CD4-positive, alpha-beta T cell (primary cell): ENCODE measurements at regions not wholly inside any gene's neighbourhood (a gene's known extent, or its start where the extent isn't known, plus 50 kb on each side); places are given as distances from the start of the nearest gene placed in this dataset.

Experiments used
- ATAC-seq: fragments of 200-7000 bp; cut with Tn5 transposase; one replicate; pipeline ENCODE4 v1.10.0; 2022; ENCODE audit warnings: mild to moderate bottlenecking; ENCODE audit not compliant: poor library complexity
- CTCF ChIA-PET: fragments of 350-600 bp; sonication (Branson Sonifier 250); formaldehyde crosslinking; loops from one replicate; lab custom pipeline; 2021; ENCODE audit warnings: antibody characterized with exemption, inconsistent platforms; lab: Charles Lee
- POLR2A ChIA-PET: fragments of 350-600 bp; sonication (Branson Sonifier 250); formaldehyde crosslinking; loops from one replicate; lab custom pipeline; 2021; ENCODE audit warnings: antibody characterized with exemption, inconsistent platforms; lab: Charles Lee
- DNase-seq, 14 experiments: peaks; one replicate each; pipeline ENCODE4 v3.0.0-alpha.2; 2013 to 2020; ENCODE audit warnings: mixed read lengths in 2 of 14
- H3K27ac ChIP-seq, 2 donors: one replicate each; pipeline versions ENCODE4 v1.5.1 to v1.7.0; 2013; ENCODE audit warnings: low read length in 2 of 2, low read depth in 1 of 2, mild to moderate bottlenecking in 1 of 2
- H3K27me3 ChIP-seq, 2 experiments: 1 replicate in 1 of 2; 2 replicates in 1 of 2; pipeline versions ENCODE4 v1.6.1 to v1.7.0; 2013; ENCODE audit warnings: low read length in 2 of 2, control low read depth in 1 of 2, mild to moderate bottlenecking in 1 of 2, moderate library complexity in 1 of 2; ENCODE audit not compliant: insufficient read depth in 2 of 2, control insufficient read depth in 1 of 2
- H3K36me3 ChIP-seq: one replicate; pipeline ENCODE4 v1.6.1; 2013; ENCODE audit warnings: low read length, control low read depth; ENCODE audit not compliant: insufficient read depth
- H3K4me1 ChIP-seq: one replicate; pipeline ENCODE4 v1.6.1; 2013; ENCODE audit warnings: low read length, control low read depth; ENCODE audit not compliant: insufficient read depth
- H3K4me3 ChIP-seq: one replicate; pipeline ENCODE4 v1.5.1; 2013; ENCODE audit warnings: mild to moderate bottlenecking, low read length, moderate library complexity
- H3K9me3 ChIP-seq, 2 experiments: 1 replicate in 1 of 2; 2 replicates in 1 of 2; pipeline versions ENCODE4 v1.6.1 to v1.7.0; 2013; ENCODE audit warnings: low read length in 2 of 2, mild to moderate bottlenecking in 2 of 2, control low read depth in 1 of 2, moderate library complexity in 1 of 2; ENCODE audit not compliant: control insufficient read depth in 1 of 2, insufficient read depth in 1 of 2
- H3K27ac Mint-ChIP-seq: one replicate; pipeline ENCODE4 v1.8.0; 2020; ENCODE audit warnings: mixed read lengths
- H3K27me3 Mint-ChIP-seq: one replicate; pipeline ENCODE4 v1.8.0; 2021; ENCODE audit warnings: mixed read lengths
- H3K36me3 Mint-ChIP-seq: one replicate; pipeline ENCODE4 v1.8.0; 2021; ENCODE audit warnings: low read depth, mixed read lengths
- H3K4me1 Mint-ChIP-seq: one replicate; pipeline ENCODE4 v1.8.0; 2021; ENCODE audit warnings: low read depth, mixed read lengths
- H3K4me3 Mint-ChIP-seq: one replicate; pipeline ENCODE4 v1.8.0; 2020; ENCODE audit warnings: mild to moderate bottlenecking, mixed read lengths
- H3K9me3 Mint-ChIP-seq: one replicate; pipeline ENCODE4 v1.8.0; 2020; ENCODE audit warnings: mixed read lengths
- intact Hi-C, 2 experiments: fragments of 100-400 bp; cut with DNase I in 1 of 2; cut with micrococcal nuclease in 1 of 2; formaldehyde crosslinking; loops; one replicate each; pipeline versions ENCODE4 v1.15.1 to v1.9.0; 2023 to 2025; cut with DNase I, micrococcal nuclease
- TF ChIP-seq, protein P1 (sequence below): fragments of 200-600 bp; IDR thresholded peaks from one replicate; pipeline ENCODE4 v1.8.0; 2022; ENCODE audit warnings: antibody characterized with exemption, mild to moderate bottlenecking

DNA sequence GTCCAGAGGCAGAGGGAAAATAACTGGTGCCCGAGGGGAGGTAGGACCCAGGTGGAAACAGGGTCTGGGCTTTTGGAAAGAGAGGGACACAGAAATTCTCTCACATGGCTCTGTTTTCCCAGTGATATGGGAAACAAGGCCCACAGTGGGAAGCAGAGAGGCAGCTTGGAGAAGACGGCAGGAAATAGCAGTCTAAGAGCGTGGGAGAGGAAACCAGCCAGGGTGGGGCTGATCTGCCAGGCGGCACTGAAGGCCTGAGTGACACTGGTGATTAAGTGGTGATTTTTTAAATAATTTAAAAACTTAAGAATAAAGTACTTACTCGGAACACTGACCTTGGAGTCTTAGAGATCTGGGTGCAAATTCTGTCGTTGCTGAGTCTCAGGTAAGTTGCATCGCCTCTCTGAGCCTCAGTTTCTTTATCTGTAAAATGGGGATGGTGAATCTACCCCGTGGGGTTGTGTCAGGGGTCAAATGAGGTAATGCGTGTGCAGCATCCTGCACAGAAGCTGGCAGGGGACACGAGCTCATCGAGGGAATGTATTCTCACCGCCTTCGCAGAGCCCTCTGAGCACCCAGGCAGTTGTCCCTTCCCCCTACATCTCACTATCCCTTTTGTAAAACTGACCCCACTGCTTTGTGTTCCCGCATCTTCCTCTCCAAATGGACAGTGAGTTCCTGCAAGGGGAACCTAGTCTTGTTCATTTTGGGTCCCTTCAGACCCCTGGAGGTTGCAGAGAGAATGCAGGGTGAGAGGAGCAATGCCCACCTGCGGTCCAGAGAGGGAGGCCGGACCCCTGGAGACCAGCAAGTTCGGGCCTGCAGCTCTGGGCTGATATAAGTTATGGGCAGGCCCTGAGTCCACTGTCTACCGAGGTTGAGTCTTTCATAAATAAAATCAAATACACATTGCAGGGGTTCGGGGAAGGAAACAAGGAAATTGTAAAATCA, 228.6 kb upstream of the PMEPA1 start:
- H3K27ac ChIP-seq, result no peak overlapping the region
- H3K9me3 ChIP-seq, result peaks cover 0 to 7% of the 10 kb centered on the region in 2 experiments
- ATAC-seq, result no peak
- no peaks in the 10 kb centered on the region for H3K9me3 Mint-ChIP-seq
- TF ChIP-seq, protein P1, sequence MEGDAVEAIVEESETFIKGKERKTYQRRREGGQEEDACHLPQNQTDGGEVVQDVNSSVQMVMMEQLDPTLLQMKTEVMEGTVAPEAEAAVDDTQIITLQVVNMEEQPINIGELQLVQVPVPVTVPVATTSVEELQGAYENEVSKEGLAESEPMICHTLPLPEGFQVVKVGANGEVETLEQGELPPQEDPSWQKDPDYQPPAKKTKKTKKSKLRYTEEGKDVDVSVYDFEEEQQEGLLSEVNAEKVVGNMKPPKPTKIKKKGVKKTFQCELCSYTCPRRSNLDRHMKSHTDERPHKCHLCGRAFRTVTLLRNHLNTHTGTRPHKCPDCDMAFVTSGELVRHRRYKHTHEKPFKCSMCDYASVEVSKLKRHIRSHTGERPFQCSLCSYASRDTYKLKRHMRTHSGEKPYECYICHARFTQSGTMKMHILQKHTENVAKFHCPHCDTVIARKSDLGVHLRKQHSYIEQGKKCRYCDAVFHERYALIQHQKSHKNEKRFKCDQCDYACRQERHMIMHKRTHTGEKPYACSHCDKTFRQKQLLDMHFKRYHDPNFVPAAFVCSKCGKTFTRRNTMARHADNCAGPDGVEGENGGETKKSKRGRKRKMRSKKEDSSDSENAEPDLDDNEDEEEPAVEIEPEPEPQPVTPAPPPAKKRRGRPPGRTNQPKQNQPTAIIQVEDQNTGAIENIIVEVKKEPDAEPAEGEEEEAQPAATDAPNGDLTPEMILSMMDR, result no peak
- CTCF ChIA-PET, result no interaction called here
- H3K4me3 Mint-ChIP-seq, result no peak overlapping the region
- H3K36me3 ChIP-seq, result no peaks in the 10 kb centered on the region
- POLR2A ChIA-PET, result no interaction called here
- peaks cover 4% of the 10 kb centered on the region for H3K27me3 Mint-ChIP-seq
- no peaks in the 10 kb centered on the region for H3K4me1 ChIP-seq
- H3K4me1 Mint-ChIP-seq, result no peaks in the 10 kb centered on the region
- H3K27me3 ChIP-seq, result no peaks in the 10 kb centered on the region
- intact Hi-C loops, result no loop called here
- H3K4me3 ChIP-seq, result no peak overlapping the region
- H3K27ac Mint-ChIP-seq, result no peak overlapping the region
- no peaks in the 10 kb centered on the region for H3K36me3 Mint-ChIP-seq
- no peak for DNase-seq

DNA sequence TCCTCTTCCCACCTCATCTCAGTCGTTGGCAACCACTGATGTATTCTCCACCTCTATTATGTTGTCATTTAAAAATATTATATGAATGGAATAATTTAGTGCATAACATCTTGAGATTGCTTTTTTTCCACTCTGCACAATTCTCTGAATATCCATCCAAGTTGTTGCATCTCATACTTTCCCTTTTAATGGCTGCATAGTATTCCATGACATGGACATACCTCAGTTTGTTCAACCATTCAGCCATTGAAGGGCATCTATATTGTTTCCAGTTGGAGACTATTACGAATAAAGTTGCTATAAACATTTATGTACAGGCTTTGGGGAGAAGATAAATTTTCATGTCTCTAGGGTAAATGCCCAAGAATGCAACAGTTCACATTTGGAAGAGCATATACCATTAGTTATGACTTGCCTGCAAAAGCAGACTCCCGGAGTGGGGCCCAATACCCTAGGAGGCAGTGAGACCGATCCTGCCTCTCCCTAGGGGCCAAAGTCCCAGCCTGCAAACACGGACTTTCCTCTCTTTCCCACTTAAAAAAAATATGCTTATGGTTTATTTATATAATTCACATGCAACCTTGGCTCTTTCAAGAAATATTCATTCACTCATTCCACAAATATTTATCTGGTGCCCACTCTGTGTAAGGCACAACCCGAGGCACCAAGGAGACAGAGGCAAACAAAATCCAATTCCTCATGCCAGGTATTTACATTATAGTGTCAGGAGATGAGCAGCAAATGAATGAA, 227.0 kb upstream of the PMEPA1 start:
- Mint-ChIP-seq H3K9me3 (no peaks in the 10 kb centered on the region), H3K4me1 (no peaks in the 10 kb centered on the region), H3K27me3 (peaks cover 4% of the 10 kb centered on the region), H3K4me3 (no peak overlapping the region), H3K27ac (no peak overlapping the region), H3K36me3 (no peaks in the 10 kb centered on the region)
- ATAC-seq (no peak), DNase-seq (no peak)
- Histone ChIP-seq H3K9me3 (peaks cover 0 to 3% of the 10 kb centered on the region in 2 experiments), H3K36me3 (no peaks in the 10 kb centered on the region), H3K4me1 (no peaks in the 10 kb centered on the region), H3K4me3 (no peak overlapping the region), H3K27me3 (no peaks in the 10 kb centered on the region), H3K27ac (no peak overlapping the region)
- ChIA-PET POLR2A (no interaction called here), CTCF (no interaction called here)
- TF ChIP-seq, protein P1, result no peak
- intact Hi-C loops, result no loop called here

DNA sequence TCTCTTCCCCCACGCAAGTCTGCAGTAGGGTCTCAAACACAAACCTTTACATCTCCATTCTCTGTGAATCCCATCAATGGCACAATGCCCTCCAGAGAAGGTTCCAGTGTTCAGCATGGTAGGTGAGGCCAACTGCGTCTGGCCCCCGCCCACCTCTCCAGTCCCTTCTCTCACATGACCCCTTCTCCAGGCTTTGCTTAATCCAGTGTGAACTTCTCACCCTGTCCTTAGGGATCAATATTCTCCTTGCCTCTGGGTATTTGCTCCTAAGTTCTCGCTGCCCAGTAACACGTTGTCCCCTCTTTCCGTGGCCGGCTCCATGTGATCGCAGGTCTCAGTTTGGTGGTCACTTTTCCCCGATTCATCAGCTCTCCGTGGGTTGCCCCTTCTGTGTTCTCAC, 225.1 kb upstream of the PMEPA1 start:
- Mint-ChIP-seq H3K4me1 (no peaks in the 10 kb centered on the region), H3K27me3 (peaks cover 5% of the 10 kb centered on the region), H3K4me3 (no peak overlapping the region), H3K27ac (no peak overlapping the region), H3K36me3 (no peaks in the 10 kb centered on the region), H3K9me3 (no peaks in the 10 kb centered on the region)
- intact Hi-C loops, result no loop called here
- Histone ChIP-seq H3K36me3 (no peaks in the 10 kb centered on the region), H3K27me3 (peaks cover 0 to 1% of the 10 kb centered on the region in 2 experiments), H3K27ac (no peak overlapping the region), H3K4me1 (no peaks in the 10 kb centered on the region), H3K9me3 (peaks cover 0 to 7% of the 10 kb centered on the region in 2 experiments), H3K4me3 (no peak overlapping the region)
- POLR2A ChIA-PET, result no interaction called here
- CTCF ChIA-PET, result no interaction called here
- TF ChIP-seq, protein P1, result no peak
- ATAC-seq (no peak), DNase-seq (no peak)
